ENCODE measurements at regions not wholly inside any gene's neighbourhood (a gene's known extent, or its start where the extent isn't known, plus 50 kb on each side); places are given as distances from the start of the nearest gene placed in this dataset.

DNA sequence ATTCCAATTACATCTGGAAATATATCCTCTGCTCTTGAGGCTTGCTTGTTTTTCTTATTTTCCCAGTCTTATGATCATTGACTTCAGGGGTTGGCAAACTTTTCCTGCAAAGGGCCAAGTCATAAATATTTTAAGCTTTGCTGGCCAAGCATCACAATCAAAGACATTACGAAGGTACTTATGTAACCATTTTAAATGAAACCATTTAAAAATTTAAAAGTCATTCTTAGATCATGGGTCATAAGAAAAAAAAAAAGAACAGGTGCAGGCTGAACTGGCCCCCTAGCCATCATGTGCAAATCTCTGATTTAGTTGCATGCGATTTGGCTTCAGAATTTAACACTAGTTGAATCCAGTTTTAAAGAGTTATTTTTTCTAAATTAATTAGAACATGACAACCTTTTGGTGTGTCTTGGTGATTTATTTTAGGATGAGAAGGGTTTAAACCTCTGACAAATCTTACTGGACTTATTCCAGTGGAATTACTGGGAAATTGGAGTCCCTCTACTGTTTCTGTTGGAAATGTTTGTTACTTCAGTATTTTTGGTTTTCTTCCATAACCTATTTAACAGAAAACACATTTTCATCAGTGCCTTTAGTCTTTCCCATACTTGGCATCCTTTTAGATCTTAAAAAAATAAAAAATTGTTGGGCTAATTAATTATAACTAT lies 148.1 kb downstream of the NHLRC3 start:
- TF ChIP-seq, protein P1, sequence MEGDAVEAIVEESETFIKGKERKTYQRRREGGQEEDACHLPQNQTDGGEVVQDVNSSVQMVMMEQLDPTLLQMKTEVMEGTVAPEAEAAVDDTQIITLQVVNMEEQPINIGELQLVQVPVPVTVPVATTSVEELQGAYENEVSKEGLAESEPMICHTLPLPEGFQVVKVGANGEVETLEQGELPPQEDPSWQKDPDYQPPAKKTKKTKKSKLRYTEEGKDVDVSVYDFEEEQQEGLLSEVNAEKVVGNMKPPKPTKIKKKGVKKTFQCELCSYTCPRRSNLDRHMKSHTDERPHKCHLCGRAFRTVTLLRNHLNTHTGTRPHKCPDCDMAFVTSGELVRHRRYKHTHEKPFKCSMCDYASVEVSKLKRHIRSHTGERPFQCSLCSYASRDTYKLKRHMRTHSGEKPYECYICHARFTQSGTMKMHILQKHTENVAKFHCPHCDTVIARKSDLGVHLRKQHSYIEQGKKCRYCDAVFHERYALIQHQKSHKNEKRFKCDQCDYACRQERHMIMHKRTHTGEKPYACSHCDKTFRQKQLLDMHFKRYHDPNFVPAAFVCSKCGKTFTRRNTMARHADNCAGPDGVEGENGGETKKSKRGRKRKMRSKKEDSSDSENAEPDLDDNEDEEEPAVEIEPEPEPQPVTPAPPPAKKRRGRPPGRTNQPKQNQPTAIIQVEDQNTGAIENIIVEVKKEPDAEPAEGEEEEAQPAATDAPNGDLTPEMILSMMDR (IDR thresholded peaks at IDR 0.05; ENCODE audit: insufficient read depth, low read depth, low read length, missing control alignments) = no peak
- H3K4me3 ChIP-seq (ENCODE audit: low read length) = no peak overlapping the region
- no peak for DNase-seq (ENCODE audit: low read depth)

DNA sequence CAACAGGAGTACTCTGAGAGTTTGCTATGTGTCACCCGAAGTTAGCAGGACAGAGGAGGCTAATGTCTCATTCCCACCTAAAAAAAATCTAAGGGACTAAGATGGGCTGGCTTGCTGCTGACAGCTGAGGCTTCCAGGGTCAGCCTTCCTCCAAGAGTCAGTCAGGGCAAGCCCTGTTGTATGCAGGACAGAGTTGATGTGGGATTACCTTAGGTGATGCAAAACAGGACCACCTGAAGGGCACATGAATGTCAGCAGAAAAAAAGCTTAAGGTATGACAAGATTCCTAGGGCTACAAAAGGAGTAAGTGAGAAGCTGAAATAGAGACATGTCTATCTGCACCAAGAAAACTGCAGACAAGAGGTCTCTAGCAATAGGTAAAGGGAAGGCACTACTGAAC lies 151.5 kb downstream of the NHLRC3 start:
- TF ChIP-seq, protein P1 (IDR thresholded peaks at IDR 0.05; ENCODE audit: insufficient read depth, low read depth, low read length, missing control alignments) = no peak
- no peak for DNase-seq (ENCODE audit: low read depth)
- H3K4me3 ChIP-seq (ENCODE audit: low read length) = no peak overlapping the region

DNA sequence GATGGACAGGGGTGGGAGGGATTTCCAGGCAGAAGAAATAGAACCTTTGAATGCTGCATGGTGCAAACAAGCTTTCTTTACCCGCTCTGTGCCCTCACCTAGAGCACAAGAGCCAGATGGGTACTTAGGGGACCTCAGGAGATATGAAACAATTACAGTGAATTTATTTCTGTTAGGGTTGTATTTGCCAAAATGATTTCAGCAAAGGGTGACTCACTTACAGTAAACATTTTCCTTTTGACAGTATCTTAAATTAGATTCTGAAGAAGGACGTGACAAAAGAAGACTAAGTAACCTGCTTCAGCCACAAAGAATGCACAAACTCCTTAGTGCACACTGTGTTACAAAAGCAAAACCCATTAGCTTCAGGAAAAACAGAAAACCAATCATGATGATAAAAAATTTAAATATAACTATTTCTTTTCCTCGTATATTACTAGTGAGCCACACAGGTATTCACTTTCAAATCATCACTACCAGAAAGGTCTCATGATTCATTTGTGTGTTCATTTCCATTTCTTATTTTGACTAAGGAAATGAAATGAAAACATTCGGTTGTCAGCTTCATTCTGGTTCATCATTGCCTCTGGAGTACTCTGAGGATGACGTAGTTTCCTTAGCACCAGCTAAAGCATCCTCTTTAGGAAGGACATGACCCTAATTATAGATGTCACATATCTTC lies 158.8 kb downstream of the NHLRC3 start:
- TF ChIP-seq, protein P1 (IDR thresholded peaks at IDR 0.05; ENCODE audit: insufficient read depth, low read depth, low read length, missing control alignments) = no peak
- peak; percentile 22 for DNase-seq (ENCODE audit: low read depth)
- no peak overlapping the region for H3K4me3 ChIP-seq (ENCODE audit: low read length)

DNA sequence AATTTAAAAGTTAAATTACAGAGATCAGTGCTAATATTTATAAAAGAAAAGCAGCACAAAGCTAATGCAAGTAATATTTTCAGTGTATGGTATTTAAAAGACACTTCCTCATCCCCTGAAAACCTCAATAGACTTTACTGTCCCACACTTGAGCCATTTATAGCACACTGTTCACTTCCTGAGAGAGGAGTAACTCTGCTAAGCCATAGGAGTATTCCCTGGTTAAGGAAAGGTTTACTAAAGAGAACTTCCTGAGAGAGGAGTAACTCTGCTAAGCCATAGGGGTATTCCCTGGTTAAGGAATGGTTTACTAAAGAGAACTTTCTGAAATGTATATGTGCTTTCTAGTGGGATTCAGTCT lies 159.4 kb downstream of the NHLRC3 start:
- TF ChIP-seq, protein P1 (IDR thresholded peaks at IDR 0.05; ENCODE audit: insufficient read depth, low read depth, low read length, missing control alignments) = no peak
- DNase-seq (ENCODE audit: low read depth) = no peak
- H3K4me3 ChIP-seq (ENCODE audit: low read length) = no peak overlapping the region

DNA sequence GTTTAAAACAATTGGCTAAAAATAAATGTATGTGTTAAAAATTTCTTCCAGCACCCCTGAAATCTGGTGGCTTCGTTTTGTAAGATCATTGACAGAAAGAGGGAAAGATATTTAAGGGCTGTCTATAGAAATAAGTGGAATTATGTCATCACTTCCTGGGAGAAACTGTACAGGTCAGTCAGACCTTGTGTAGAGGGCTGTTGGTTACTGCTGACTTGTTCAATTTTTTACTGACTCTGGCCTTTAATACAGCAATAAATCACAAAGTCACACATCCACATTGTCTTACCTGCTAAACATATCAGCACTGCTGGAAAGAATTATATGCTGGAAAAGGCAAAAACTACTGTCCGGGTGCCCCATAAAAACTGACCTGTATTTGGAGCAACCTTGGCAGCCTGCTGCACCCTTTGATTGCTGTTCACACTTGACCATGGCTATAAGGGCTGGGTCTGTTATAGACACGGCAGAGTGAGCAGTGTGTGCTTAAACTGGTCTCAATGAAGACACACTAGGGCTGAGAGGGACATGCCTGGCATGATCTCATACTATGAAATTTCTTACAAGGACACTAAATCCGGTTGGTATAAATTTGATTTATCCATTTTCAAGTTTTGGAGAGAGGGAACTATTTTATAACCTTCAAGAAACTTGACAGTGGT lies 162.1 kb downstream of the NHLRC3 start:
- H3K4me3 ChIP-seq (ENCODE audit: low read length) = no peak overlapping the region
- no peak for DNase-seq (ENCODE audit: low read depth)
- TF ChIP-seq, protein P1 (IDR thresholded peaks at IDR 0.05; ENCODE audit: insufficient read depth, low read depth, low read length, missing control alignments) = no peak

GRCh38 chr13:39201180-39201579 lies 162.9 kb downstream of the NHLRC3 start:
- DNase-seq (ENCODE audit: low read depth) = no peak
- TF ChIP-seq, protein P1 (IDR thresholded peaks at IDR 0.05; ENCODE audit: insufficient read depth, low read depth, low read length, missing control alignments) = no peak
- H3K4me3 ChIP-seq (ENCODE audit: low read length) = no peak overlapping the region

All from epithelial cell of esophagus (primary cell).